ENCODE measurements at regions not wholly inside any gene's neighbourhood (a gene's known extent, or its start where the extent isn't known, plus 50 kb on each side); places are given as distances from the start of the nearest gene placed in this dataset.

- Histone ChIP-seq H3K27me3 (ENCODE audit: control insufficient read depth, insufficient read depth, low read length, poor library complexity, severe bottlenecking) (no peaks in the 10 kb centered on the region), H3K4me1 (ENCODE audit: control insufficient read depth, insufficient read depth, low read length) (no peaks in the 10 kb centered on the region), H3K9me3 (ENCODE audit: control insufficient read depth, low read length) (no peaks in the 10 kb centered on the region), H3K4me3 (ENCODE audit: low read length) (no peak overlapping the region), H3K27ac (ENCODE audit: low read depth, low read length) (no peak overlapping the region), H3K9ac (ENCODE audit: extremely low read depth, low read length, poor library complexity, severe bottlenecking) (no peak overlapping the region), H3K36me3 (ENCODE audit: control insufficient read depth, insufficient read depth, low read length) (no peaks in the 10 kb centered on the region)
- Mint-ChIP-seq H3K9me3 (no peaks in the 10 kb centered on the region), H3K4me1 (peaks cover 5% of the 10 kb centered on the region), H3K27me3 (ENCODE audit: insufficient read depth) (no peaks in the 10 kb centered on the region), H3K27ac (no peak overlapping the region), H3K36me3 (ENCODE audit: low read depth) (no peaks in the 10 kb centered on the region), H3K4me3 (no peak overlapping the region)
- 85 to 100% methylated on average over 2 of the region's 2 CpGs for WGBS, 2 experiments (ENCODE audit: insufficient coverage in 1 of 2, insufficient read length in 1 of 2)
- DNase-seq, result no peak
- TF ChIP-seq, protein P1, sequence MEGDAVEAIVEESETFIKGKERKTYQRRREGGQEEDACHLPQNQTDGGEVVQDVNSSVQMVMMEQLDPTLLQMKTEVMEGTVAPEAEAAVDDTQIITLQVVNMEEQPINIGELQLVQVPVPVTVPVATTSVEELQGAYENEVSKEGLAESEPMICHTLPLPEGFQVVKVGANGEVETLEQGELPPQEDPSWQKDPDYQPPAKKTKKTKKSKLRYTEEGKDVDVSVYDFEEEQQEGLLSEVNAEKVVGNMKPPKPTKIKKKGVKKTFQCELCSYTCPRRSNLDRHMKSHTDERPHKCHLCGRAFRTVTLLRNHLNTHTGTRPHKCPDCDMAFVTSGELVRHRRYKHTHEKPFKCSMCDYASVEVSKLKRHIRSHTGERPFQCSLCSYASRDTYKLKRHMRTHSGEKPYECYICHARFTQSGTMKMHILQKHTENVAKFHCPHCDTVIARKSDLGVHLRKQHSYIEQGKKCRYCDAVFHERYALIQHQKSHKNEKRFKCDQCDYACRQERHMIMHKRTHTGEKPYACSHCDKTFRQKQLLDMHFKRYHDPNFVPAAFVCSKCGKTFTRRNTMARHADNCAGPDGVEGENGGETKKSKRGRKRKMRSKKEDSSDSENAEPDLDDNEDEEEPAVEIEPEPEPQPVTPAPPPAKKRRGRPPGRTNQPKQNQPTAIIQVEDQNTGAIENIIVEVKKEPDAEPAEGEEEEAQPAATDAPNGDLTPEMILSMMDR (conservative IDR thresholded peaks at IDR 0.05), result no peak
Measured at GRCh38 chr12:76234741-76235140, 113.5 kb downstream of the BBS10 start.

DNA sequence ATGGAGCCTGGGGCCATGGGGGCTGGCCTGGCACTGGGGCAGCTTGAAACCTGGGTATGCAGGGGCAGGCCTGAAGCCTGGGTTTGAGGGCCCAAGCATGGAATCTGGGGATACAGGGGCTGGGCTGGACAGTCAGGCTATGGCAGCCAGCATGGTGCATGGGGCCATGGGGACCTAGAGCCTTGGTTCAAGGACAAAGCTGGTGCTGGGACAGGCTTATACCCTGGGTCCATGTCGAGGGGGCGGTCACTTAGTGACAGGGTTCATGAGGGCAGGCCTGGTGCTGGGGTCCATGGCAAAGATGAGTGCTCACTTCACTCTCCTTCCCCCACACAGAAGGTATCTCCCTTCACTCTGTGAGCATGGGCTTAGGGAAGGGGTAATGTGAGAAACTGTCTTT is 116.2 kb downstream of the BBS10 start:
- Histone ChIP-seq H3K9me3 (ENCODE audit: control insufficient read depth, low read length) (no peaks in the 10 kb centered on the region), H3K4me3 (ENCODE audit: low read length) (no peak overlapping the region), H3K27ac (ENCODE audit: low read depth, low read length) (no peak overlapping the region), H3K36me3 (ENCODE audit: control insufficient read depth, insufficient read depth, low read length) (no peaks in the 10 kb centered on the region), H3K4me1 (ENCODE audit: control insufficient read depth, insufficient read depth, low read length) (no peaks in the 10 kb centered on the region), H3K9ac (ENCODE audit: extremely low read depth, low read length, poor library complexity, severe bottlenecking) (no peak overlapping the region), H3K27me3 (ENCODE audit: control insufficient read depth, insufficient read depth, low read length, poor library complexity, severe bottlenecking) (no peaks in the 10 kb centered on the region)
- DNase-seq, result peak; percentile 28
- no peaks in the 10 kb centered on the region for H3K27me3 Mint-ChIP-seq (ENCODE audit: insufficient read depth)
- H3K36me3 Mint-ChIP-seq (ENCODE audit: low read depth), result no peaks in the 10 kb centered on the region
- no peaks in the 10 kb centered on the region for H3K9me3 Mint-ChIP-seq
- H3K4me3 Mint-ChIP-seq, result no peak overlapping the region
- H3K4me1 Mint-ChIP-seq, result peaks cover 5% of the 10 kb centered on the region
- WGBS, 2 experiments (ENCODE audit: insufficient coverage in 1 of 2, insufficient read length in 1 of 2), result 85% methylated on average over 2 of the region's 2 CpGs; no CpG with 5 or more reads in 1 of the 2 experiments
- no peak overlapping the region for H3K27ac Mint-ChIP-seq
- TF ChIP-seq, protein P1 (conservative IDR thresholded peaks at IDR 0.05), result no peak

DNA sequence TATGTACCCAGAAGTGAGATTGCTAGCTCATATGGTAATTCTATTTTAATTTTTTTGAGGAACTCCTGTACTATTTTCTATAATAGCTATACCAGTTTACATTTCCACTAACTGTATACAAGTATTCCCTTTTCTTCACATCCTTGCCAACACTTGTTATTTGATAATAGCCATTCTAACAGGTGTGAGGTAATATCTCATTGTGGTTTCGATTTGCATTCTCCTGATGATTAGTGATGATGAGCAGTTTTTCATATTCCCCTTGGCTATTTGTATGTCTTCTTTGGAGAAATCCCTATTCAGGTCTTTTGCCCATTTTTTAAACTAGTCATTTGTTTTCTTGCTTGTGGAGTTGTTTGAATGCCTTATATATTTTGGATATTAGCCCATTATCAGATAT is 121.3 kb downstream of the BBS10 start:
- Mint-ChIP-seq H3K27me3 (ENCODE audit: insufficient read depth) (no peaks in the 10 kb centered on the region), H3K4me3 (no peak overlapping the region), H3K36me3 (ENCODE audit: low read depth) (no peaks in the 10 kb centered on the region), H3K27ac (no peak overlapping the region), H3K4me1 (peaks cover 5% of the 10 kb centered on the region), H3K9me3 (no peaks in the 10 kb centered on the region)
- DNase-seq, result no peak
- H3K27ac ChIP-seq (ENCODE audit: low read depth, low read length), result no peak overlapping the region
- TF ChIP-seq, protein P1 (conservative IDR thresholded peaks at IDR 0.05), result no peak
- H3K4me1 ChIP-seq (ENCODE audit: control insufficient read depth, insufficient read depth, low read length), result no peaks in the 10 kb centered on the region
- 80 to 100% methylated on average over 1 of the region's 1 CpG for WGBS, 2 experiments (ENCODE audit: insufficient coverage in 1 of 2, insufficient read length in 1 of 2)
- H3K9ac ChIP-seq (ENCODE audit: extremely low read depth, low read length, poor library complexity, severe bottlenecking), result no peak overlapping the region
- no peak overlapping the region for H3K4me3 ChIP-seq (ENCODE audit: low read length)
- no peaks in the 10 kb centered on the region for H3K36me3 ChIP-seq (ENCODE audit: control insufficient read depth, insufficient read depth, low read length)
- H3K27me3 ChIP-seq (ENCODE audit: control insufficient read depth, insufficient read depth, low read length, poor library complexity, severe bottlenecking), result no peaks in the 10 kb centered on the region
- H3K9me3 ChIP-seq (ENCODE audit: control insufficient read depth, low read length), result no peaks in the 10 kb centered on the region

Measured in endodermal cell (in vitro differentiated cells).